CD4-positive, alpha-beta T cell treated with Interleukin-21 for 1 hour (primary cell): ENCODE measurements at regions not wholly inside any gene's neighbourhood (a gene's known extent, or its start where the extent isn't known, plus 50 kb on each side); places are given as distances from the start of the nearest gene placed in this dataset.

Experiments
- DNase-seq: peaks from one replicate; pipeline ENCODE4 v3.0.0-alpha.2; 2020

GRCh38 chr20:19807946-19808330 lies 49.9 kb downstream of the RIN2 start:
- DNase-seq: no peak

GRCh38 chr20:19808498-19808897 lies 50.4 kb downstream of the RIN2 start:
- no peak for DNase-seq

GRCh38 chr20:19809505-19809904 lies 51.4 kb downstream of the RIN2 start:
- no peak for DNase-seq

- no peak for DNase-seq
Observed at GRCh38 chr20:19811231-19811630, 53.2 kb downstream of the RIN2 start.

GRCh38 chr20:19812056-19812455 lies 54.0 kb downstream of the RIN2 start:
- DNase-seq: no peak

- DNase-seq: no peak
Observed at GRCh38 chr20:19812696-19813095, 54.6 kb downstream of the RIN2 start.

- no peak for DNase-seq
Observed at GRCh38 chr20:19813846-19814640, 56.0 kb downstream of the RIN2 start.

GRCh38 chr20:19815553-19815991 lies 57.5 kb downstream of the RIN2 start:
- DNase-seq: no peak

GRCh38 chr20:19816386-19816785 lies 58.3 kb downstream of the RIN2 start:
- DNase-seq: no peak

- DNase-seq: no peak
Observed at GRCh38 chr20:19817017-19817416, 59.0 kb downstream of the RIN2 start.

GRCh38 chr20:19819149-19819548 lies 61.1 kb downstream of the RIN2 start:
- no peak for DNase-seq

- DNase-seq: no peak
Observed at GRCh38 chr20:19820555-19821211, 62.6 kb downstream of the RIN2 start.

GRCh38 chr20:19821606-19822005 lies 63.5 kb downstream of the RIN2 start:
- DNase-seq: no peak

- no peak for DNase-seq
Observed at GRCh38 chr20:19823216-19823615, 65.2 kb downstream of the RIN2 start.

- DNase-seq: no peak
Observed at GRCh38 chr20:19823971-19824370, 65.9 kb downstream of the RIN2 start.

- no peak for DNase-seq
Observed at GRCh38 chr20:19824861-19825260, 66.8 kb downstream of the RIN2 start.

GRCh38 chr20:19826179-19826914 lies 68.3 kb downstream of the RIN2 start:
- no peak for DNase-seq

GRCh38 chr20:19827818-19828217 lies 69.8 kb downstream of the RIN2 start:
- no peak for DNase-seq

GRCh38 chr20:19828232-19828631 lies 70.2 kb downstream of the RIN2 start:
- DNase-seq: peak; percentile 16

GRCh38 chr20:19830211-19830785 lies 72.2 kb downstream of the RIN2 start:
- no peak for DNase-seq

GRCh38 chr20:19832875-19833274 lies 74.8 kb downstream of the RIN2 start:
- DNase-seq: no peak

GRCh38 chr20:19833395-19833794 lies 75.3 kb downstream of the RIN2 start:
- no peak for DNase-seq

GRCh38 chr20:19834287-19834686 lies 76.2 kb downstream of the RIN2 start:
- no peak for DNase-seq
